OCI-LY1 (cell line): ENCODE measurements at regions not wholly inside any gene's neighbourhood (a gene's known extent, or its start where the extent isn't known, plus 50 kb on each side); places are given as distances from the start of the nearest gene placed in this dataset.

ENCODE experiments used
- H2AFZ ChIP-seq: fragments of 200-600 bp; sonication (generic), shearing (Covaris generic); 2 replicates; pipeline ENCODE4 v1.6.0; 2014; ENCODE audit warnings: antibody characterized with exemption, mild to moderate bottlenecking, low read length
- H3F3A ChIP-seq: fragments of 200-600 bp; sonication (generic), shearing (Covaris generic); 2 replicates; pipeline ENCODE4 v1.6.0; 2014; ENCODE audit warnings: mild to moderate bottlenecking, antibody characterized with exemption, low read length, moderate library complexity; ENCODE audit not compliant: insufficient read depth
- H3K27ac ChIP-seq: fragments of 200-600 bp; sonication (generic); 2 replicates; pipeline ENCODE4 v1.5.1; 2014; ENCODE audit warnings: low read length, mixed run types, mild to moderate bottlenecking, low read depth; ENCODE audit not compliant: poor library complexity, severe bottlenecking
- H3K27me3 ChIP-seq: fragments of 200-600 bp; sonication (generic); 2 replicates; pipeline ENCODE4 v1.6.0; 2014; ENCODE audit warnings: antibody characterized with exemption, mild to moderate bottlenecking, low read length, moderate library complexity; ENCODE audit not compliant: insufficient read depth
- H3K36me3 ChIP-seq: fragments of 200-600 bp; sonication (generic); 2 replicates; pipeline ENCODE4 v1.6.1; 2014; ENCODE audit warnings: mild to moderate bottlenecking, antibody characterized with exemption, low read length, moderate library complexity, mixed read lengths; ENCODE audit not compliant: insufficient read depth
- H3K4me1 ChIP-seq: fragments of 200-600 bp; sonication (generic); 2 replicates; pipeline ENCODE4 v1.5.1; 2014; ENCODE audit warnings: mild to moderate bottlenecking, low read length, moderate library complexity; ENCODE audit not compliant: insufficient read depth, severe bottlenecking
- H3K4me2 ChIP-seq: fragments of 200-600 bp; sonication (generic), shearing (Covaris generic); 2 replicates; pipeline ENCODE4 v1.6.1; 2014; ENCODE audit warnings: low read length
- H3K4me3 ChIP-seq: fragments of 200-600 bp; sonication (generic); 2 replicates; pipeline ENCODE4 v1.5.1; 2014; ENCODE audit warnings: low read length, low read depth, mild to moderate bottlenecking, mixed read lengths; ENCODE audit not compliant: poor library complexity, severe bottlenecking
- H3K79me2 ChIP-seq: fragments of 200-600 bp; shearing (Covaris generic); 2 replicates; pipeline ENCODE4 v1.6.1; 2016; ENCODE audit warnings: mixed run types, low read length, mixed read lengths; ENCODE audit not compliant: insufficient read depth
- H3K9ac ChIP-seq: fragments of 200-600 bp; sonication (generic), shearing (Covaris generic); 2 replicates; pipeline ENCODE4 v1.6.1; 2014; ENCODE audit warnings: mild to moderate bottlenecking, low read length, mixed read lengths
- H3K9me2 ChIP-seq: fragments of 200-600 bp; sonication (generic), shearing (Covaris generic); 2 replicates; pipeline ENCODE4 v1.6.1; 2014; ENCODE audit warnings: low read depth, mild to moderate bottlenecking, low read length, mixed read lengths
- H3K9me3 ChIP-seq: fragments of 200-600 bp; shearing (Covaris generic); 2 replicates; pipeline ENCODE4 v1.6.1; 2014; ENCODE audit warnings: low read length, mixed read lengths
- H4K20me1 ChIP-seq: fragments of 200-600 bp; sonication (generic), shearing (Covaris generic); 2 replicates; pipeline ENCODE4 v1.6.0; 2016; ENCODE audit warnings: mild to moderate bottlenecking, low read length; ENCODE audit not compliant: insufficient read depth
- CTCF ChIP-seq: fragments of 200-600 bp; sonication (generic), shearing (Covaris generic); IDR thresholded peaks from 2 replicates; pipeline ENCODE4 v1.5.1; 2017; ENCODE audit warnings: mild to moderate bottlenecking, antibody characterized with exemption, low read length, moderate library complexity, mixed read lengths
- EZH2 ChIP-seq: fragments of 200-600 bp; sonication (generic), shearing (Covaris generic); IDR thresholded peaks from 2 replicates; pipeline ENCODE4 v1.8.0; 2017; ENCODE audit warnings: borderline replicate concordance, mixed run types, mild to moderate bottlenecking, antibody characterized with exemption, low read length, moderate library complexity, mixed read lengths

- H2AFZ ChIP-seq, result no peak overlapping the region
- H3K4me3 ChIP-seq, result no peak overlapping the region
- H3K27me3 ChIP-seq, result no peaks in the 10 kb centered on the region
- H3K27ac ChIP-seq, result no peak overlapping the region
- no peaks in the 10 kb centered on the region for H3F3A ChIP-seq
- H3K9me3 ChIP-seq, result no peaks in the 10 kb centered on the region
- H3K4me1 ChIP-seq, result no peaks in the 10 kb centered on the region
- H3K36me3 ChIP-seq, result no peaks in the 10 kb centered on the region
- H4K20me1 ChIP-seq, result no peaks in the 10 kb centered on the region
- no peak overlapping the region for H3K4me2 ChIP-seq
- no peak for TF ChIP-seq CTCF
- no peak for TF ChIP-seq EZH2
- no peaks in the 10 kb centered on the region for H3K79me2 ChIP-seq
- no peak overlapping the region for H3K9ac ChIP-seq
- no peaks in the 10 kb centered on the region for H3K9me2 ChIP-seq
Observed at GRCh38 chr3:24828011-24828410, 333.4 kb upstream of the THRB start.

DNA sequence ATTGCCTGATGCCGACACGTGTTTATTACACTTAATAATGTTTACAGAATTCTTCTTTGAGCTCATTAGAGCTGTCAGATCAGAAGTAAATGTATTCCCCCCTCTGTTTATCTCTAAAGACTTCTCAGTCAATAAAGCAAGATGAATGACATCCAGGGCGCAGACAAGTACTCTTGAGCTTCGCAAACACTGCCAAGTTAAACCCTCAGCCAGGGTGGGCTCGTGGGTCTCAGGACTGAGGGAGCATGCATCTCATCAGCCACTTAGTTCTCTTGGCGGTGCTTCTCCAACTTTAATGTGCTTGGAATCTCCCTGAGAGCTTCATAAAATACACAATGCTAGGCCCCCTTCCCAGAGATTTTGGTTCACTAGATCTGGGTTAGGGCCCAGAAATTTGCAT lies 333.9 kb upstream of the THRB start:
- TF ChIP-seq CTCF (no peak), EZH2 (no peak)
- Histone ChIP-seq H3K36me3 (no peaks in the 10 kb centered on the region), H3K27ac (no peak overlapping the region), H4K20me1 (no peaks in the 10 kb centered on the region), H3K4me1 (no peaks in the 10 kb centered on the region), H3K9ac (no peak overlapping the region), H3K9me3 (no peaks in the 10 kb centered on the region), H2AFZ (no peak overlapping the region), H3K27me3 (no peaks in the 10 kb centered on the region), H3K4me2 (no peak overlapping the region), H3K9me2 (no peaks in the 10 kb centered on the region), H3K4me3 (no peak overlapping the region), H3K79me2 (no peaks in the 10 kb centered on the region), H3F3A (no peaks in the 10 kb centered on the region)

GRCh38 chr3:24829011-24829581 lies 334.4 kb upstream of the THRB start:
- Histone ChIP-seq H3K36me3 (no peaks in the 10 kb centered on the region), H2AFZ (no peak overlapping the region), H3K9me2 (no peaks in the 10 kb centered on the region), H3K9ac (no peak overlapping the region), H4K20me1 (no peaks in the 10 kb centered on the region), H3K4me1 (no peaks in the 10 kb centered on the region), H3K27ac (no peak overlapping the region), H3K9me3 (no peaks in the 10 kb centered on the region), H3K4me3 (no peak overlapping the region), H3F3A (no peaks in the 10 kb centered on the region), H3K4me2 (no peak overlapping the region), H3K79me2 (no peaks in the 10 kb centered on the region), H3K27me3 (no peaks in the 10 kb centered on the region)
- TF ChIP-seq EZH2, result no peak

GRCh38 chr3:24829629-24830229 lies 335.1 kb upstream of the THRB start:
- Histone ChIP-seq H3K9me3 (no peaks in the 10 kb centered on the region), H4K20me1 (no peaks in the 10 kb centered on the region), H3K9me2 (no peaks in the 10 kb centered on the region), H3K4me1 (no peaks in the 10 kb centered on the region), H3K27ac (no peak overlapping the region), H3K4me3 (no peak overlapping the region), H3K27me3 (no peaks in the 10 kb centered on the region), H3K9ac (no peak overlapping the region), H3K36me3 (no peaks in the 10 kb centered on the region), H3F3A (no peaks in the 10 kb centered on the region), H2AFZ (no peak overlapping the region), H3K79me2 (no peaks in the 10 kb centered on the region), H3K4me2 (no peak overlapping the region)
- no peak for TF ChIP-seq EZH2
- no peak for TF ChIP-seq CTCF
